ENCODE measurements at regions not wholly inside any gene's neighbourhood (a gene's known extent, or its start where the extent isn't known, plus 50 kb on each side); places are given as distances from the start of the nearest gene placed in this dataset.

GRCh38 chr14:53285821-53286220 is 132.7 kb upstream of the DDHD1 start:
- no peak overlapping the region for H3K27ac Mint-ChIP-seq
- H3K4me1 Mint-ChIP-seq: no peaks in the 10 kb centered on the region
- Histone ChIP-seq H3K4me1 (ENCODE audit: control insufficient read depth, insufficient read depth, low read length) (no peaks in the 10 kb centered on the region), H3K9ac (ENCODE audit: extremely low read depth, low read length, poor library complexity, severe bottlenecking) (no peak overlapping the region), H3K27me3 (ENCODE audit: control insufficient read depth, insufficient read depth, low read length, poor library complexity, severe bottlenecking) (no peaks in the 10 kb centered on the region), H3K4me3 (ENCODE audit: low read length) (no peak overlapping the region), H3K9me3 (ENCODE audit: control insufficient read depth, low read length) (peaks cover 24% of the 10 kb centered on the region), H3K27ac (ENCODE audit: low read depth, low read length) (no peak overlapping the region), H3K36me3 (ENCODE audit: control insufficient read depth, insufficient read depth, low read length) (no peaks in the 10 kb centered on the region)
- no peak for DNase-seq
- 75 to 87% methylated on average over 2 to 4 of the region's 4 CpGs for WGBS, 2 experiments (ENCODE audit: insufficient coverage in 1 of 2, insufficient read length in 1 of 2)
- TF ChIP-seq CTCF (conservative IDR thresholded peaks at IDR 0.05): no peak
- no peak overlapping the region for H3K4me3 Mint-ChIP-seq
- H3K36me3 Mint-ChIP-seq (ENCODE audit: low read depth): peaks cover 1% of the 10 kb centered on the region
- H3K9me3 Mint-ChIP-seq: peaks cover 16% of the 10 kb centered on the region
- no peaks in the 10 kb centered on the region for H3K27me3 Mint-ChIP-seq (ENCODE audit: insufficient read depth)

GRCh38 chr14:53285064-53285463 is 131.9 kb upstream of the DDHD1 start:
- 94 to 98% methylated on average over 4 of the region's 4 CpGs for WGBS, 2 experiments (ENCODE audit: insufficient coverage in 1 of 2, insufficient read length in 1 of 2)
- peaks cover 20% of the 10 kb centered on the region for H3K9me3 Mint-ChIP-seq
- Histone ChIP-seq H3K9ac (ENCODE audit: extremely low read depth, low read length, poor library complexity, severe bottlenecking) (no peak overlapping the region), H3K4me1 (ENCODE audit: control insufficient read depth, insufficient read depth, low read length) (no peaks in the 10 kb centered on the region), H3K27me3 (ENCODE audit: control insufficient read depth, insufficient read depth, low read length, poor library complexity, severe bottlenecking) (no peaks in the 10 kb centered on the region), H3K9me3 (ENCODE audit: control insufficient read depth, low read length) (peaks cover 29% of the 10 kb centered on the region), H3K4me3 (ENCODE audit: low read length) (no peak overlapping the region), H3K36me3 (ENCODE audit: control insufficient read depth, insufficient read depth, low read length) (no peaks in the 10 kb centered on the region), H3K27ac (ENCODE audit: low read depth, low read length) (no peak overlapping the region)
- no peak overlapping the region for H3K4me3 Mint-ChIP-seq
- TF ChIP-seq CTCF (conservative IDR thresholded peaks at IDR 0.05): no peak
- peaks cover 4% of the 10 kb centered on the region for H3K36me3 Mint-ChIP-seq (ENCODE audit: low read depth)
- DNase-seq: no peak
- no peak overlapping the region for H3K27ac Mint-ChIP-seq
- no peaks in the 10 kb centered on the region for H3K4me1 Mint-ChIP-seq
- H3K27me3 Mint-ChIP-seq (ENCODE audit: insufficient read depth): no peaks in the 10 kb centered on the region

GRCh38 chr14:53278602-53279506 is 125.7 kb upstream of the DDHD1 start:
- Mint-ChIP-seq H3K9me3 (peaks cover 37% of the 10 kb centered on the region), H3K27ac (no peak overlapping the region), H3K27me3 (ENCODE audit: insufficient read depth) (no peaks in the 10 kb centered on the region), H3K36me3 (ENCODE audit: low read depth) (peaks cover 7% of the 10 kb centered on the region), H3K4me3 (no peak overlapping the region), H3K4me1 (no peaks in the 10 kb centered on the region)
- Histone ChIP-seq H3K4me3 (ENCODE audit: low read length) (no peak overlapping the region), H3K27ac (ENCODE audit: low read depth, low read length) (no peak overlapping the region), H3K9ac (ENCODE audit: extremely low read depth, low read length, poor library complexity, severe bottlenecking) (no peak overlapping the region), H3K36me3 (ENCODE audit: control insufficient read depth, insufficient read depth, low read length) (peaks cover 4% of the 10 kb centered on the region), H3K9me3 (ENCODE audit: control insufficient read depth, low read length) (peaks cover 54% of the 10 kb centered on the region), H3K4me1 (ENCODE audit: control insufficient read depth, insufficient read depth, low read length) (no peaks in the 10 kb centered on the region), H3K27me3 (ENCODE audit: control insufficient read depth, insufficient read depth, low read length, poor library complexity, severe bottlenecking) (no peaks in the 10 kb centered on the region)
- no peak for DNase-seq
- WGBS, 2 experiments (ENCODE audit: insufficient coverage in 1 of 2, insufficient read length in 1 of 2): 79 to 87% methylated on average over 7 to 12 of the region's 12 CpGs
- TF ChIP-seq CTCF (conservative IDR thresholded peaks at IDR 0.05): no peak
